ENCODE measurements at regions not wholly inside any gene's neighbourhood (a gene's known extent, or its start where the extent isn't known, plus 50 kb on each side); places are given as distances from the start of the nearest gene placed in this dataset.

- Mint-ChIP-seq H3K27me3 (ENCODE audit: low read depth) (no peaks in the 10 kb centered on the region), H3K9me3 (peaks cover 8% of the 10 kb centered on the region), H3K4me1 (peaks cover 8% of the 10 kb centered on the region), H3K36me3 (no peaks in the 10 kb centered on the region), H3K27ac (no peak overlapping the region), H3K4me3 (no peak overlapping the region)
- no peak for TF ChIP-seq CTCF (IDR thresholded peaks at IDR 0.05; ENCODE audit: unreplicated experiment)
- no peak for DNase-seq (ENCODE audit: low spot score in 2 of 2, unreplicated experiment in 2 of 2)
These were observed 348.6 kb downstream of the TRAM1L1 start for GRCh38 chr4:116736756-116737155.

- TF ChIP-seq CTCF (IDR thresholded peaks at IDR 0.05; ENCODE audit: unreplicated experiment), result no peak
- Mint-ChIP-seq H3K27me3 (ENCODE audit: low read depth) (no peaks in the 10 kb centered on the region), H3K36me3 (no peaks in the 10 kb centered on the region), H3K9me3 (peaks cover 13% of the 10 kb centered on the region), H3K27ac (no peak overlapping the region), H3K4me1 (peaks cover 8% of the 10 kb centered on the region), H3K4me3 (no peak overlapping the region)
- no peak for DNase-seq (ENCODE audit: low spot score in 2 of 2, unreplicated experiment in 2 of 2)
These were observed 351.2 kb downstream of the TRAM1L1 start for GRCh38 chr4:116734178-116734577.

- H3K36me3 Mint-ChIP-seq, result no peaks in the 10 kb centered on the region
- DNase-seq (ENCODE audit: low spot score in 2 of 2, unreplicated experiment in 2 of 2), result no peak
- TF ChIP-seq CTCF (IDR thresholded peaks at IDR 0.05; ENCODE audit: unreplicated experiment), result no peak
- H3K4me1 Mint-ChIP-seq, result peaks cover 8% of the 10 kb centered on the region
- no peak overlapping the region for H3K27ac Mint-ChIP-seq
- H3K9me3 Mint-ChIP-seq, result peaks cover 13% of the 10 kb centered on the region
- no peak overlapping the region for H3K4me3 Mint-ChIP-seq
- no peaks in the 10 kb centered on the region for H3K27me3 Mint-ChIP-seq (ENCODE audit: low read depth)
These were observed 352.0 kb downstream of the TRAM1L1 start for GRCh38 chr4:116733370-116733769.

GRCh38 chr4:116726523-116726922 is 358.9 kb downstream of the TRAM1L1 start:
- no peak for DNase-seq (ENCODE audit: low spot score in 2 of 2, unreplicated experiment in 2 of 2)
- no peak overlapping the region for H3K27ac Mint-ChIP-seq
- H3K4me3 Mint-ChIP-seq, result no peak overlapping the region
- no peak for TF ChIP-seq CTCF (IDR thresholded peaks at IDR 0.05; ENCODE audit: unreplicated experiment)
- peaks cover 5% of the 10 kb centered on the region for H3K9me3 Mint-ChIP-seq
- H3K36me3 Mint-ChIP-seq, result no peaks in the 10 kb centered on the region
- no peaks in the 10 kb centered on the region for H3K27me3 Mint-ChIP-seq (ENCODE audit: low read depth)
- H3K4me1 Mint-ChIP-seq, result peaks cover 8% of the 10 kb centered on the region

GRCh38 chr4:116724249-116724648 is 361.1 kb downstream of the TRAM1L1 start:
- Mint-ChIP-seq H3K27me3 (ENCODE audit: low read depth) (no peaks in the 10 kb centered on the region), H3K9me3 (no peaks in the 10 kb centered on the region), H3K27ac (no peak overlapping the region), H3K4me3 (no peak overlapping the region), H3K36me3 (no peaks in the 10 kb centered on the region), H3K4me1 (peaks cover 8% of the 10 kb centered on the region)
- no peak for TF ChIP-seq CTCF (IDR thresholded peaks at IDR 0.05; ENCODE audit: unreplicated experiment)
- DNase-seq (ENCODE audit: low spot score in 2 of 2, unreplicated experiment in 2 of 2), result no peak

- TF ChIP-seq CTCF (IDR thresholded peaks at IDR 0.05; ENCODE audit: unreplicated experiment), result no peak
- Mint-ChIP-seq H3K36me3 (no peaks in the 10 kb centered on the region), H3K27ac (no peak overlapping the region), H3K9me3 (peaks cover 7% of the 10 kb centered on the region), H3K4me3 (no peak overlapping the region), H3K27me3 (ENCODE audit: low read depth) (no peaks in the 10 kb centered on the region), H3K4me1 (no peaks in the 10 kb centered on the region)
- no peak for DNase-seq (ENCODE audit: low spot score in 2 of 2, unreplicated experiment in 2 of 2)
These were observed 379.9 kb downstream of the TRAM1L1 start for GRCh38 chr4:116705466-116705865.
